ENCODE measurements at regions not wholly inside any gene's neighbourhood (a gene's known extent, or its start where the extent isn't known, plus 50 kb on each side); places are given as distances from the start of the nearest gene placed in this dataset.

GRCh38 chr12:112711507-112711906 is 80.0 kb upstream of the RPH3A start:
- TF ChIP-seq, protein P1, sequence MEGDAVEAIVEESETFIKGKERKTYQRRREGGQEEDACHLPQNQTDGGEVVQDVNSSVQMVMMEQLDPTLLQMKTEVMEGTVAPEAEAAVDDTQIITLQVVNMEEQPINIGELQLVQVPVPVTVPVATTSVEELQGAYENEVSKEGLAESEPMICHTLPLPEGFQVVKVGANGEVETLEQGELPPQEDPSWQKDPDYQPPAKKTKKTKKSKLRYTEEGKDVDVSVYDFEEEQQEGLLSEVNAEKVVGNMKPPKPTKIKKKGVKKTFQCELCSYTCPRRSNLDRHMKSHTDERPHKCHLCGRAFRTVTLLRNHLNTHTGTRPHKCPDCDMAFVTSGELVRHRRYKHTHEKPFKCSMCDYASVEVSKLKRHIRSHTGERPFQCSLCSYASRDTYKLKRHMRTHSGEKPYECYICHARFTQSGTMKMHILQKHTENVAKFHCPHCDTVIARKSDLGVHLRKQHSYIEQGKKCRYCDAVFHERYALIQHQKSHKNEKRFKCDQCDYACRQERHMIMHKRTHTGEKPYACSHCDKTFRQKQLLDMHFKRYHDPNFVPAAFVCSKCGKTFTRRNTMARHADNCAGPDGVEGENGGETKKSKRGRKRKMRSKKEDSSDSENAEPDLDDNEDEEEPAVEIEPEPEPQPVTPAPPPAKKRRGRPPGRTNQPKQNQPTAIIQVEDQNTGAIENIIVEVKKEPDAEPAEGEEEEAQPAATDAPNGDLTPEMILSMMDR (tag by site-specific recombination; IDR thresholded peaks at IDR 0.05): no peak
- TF ChIP-seq, protein P2, sequence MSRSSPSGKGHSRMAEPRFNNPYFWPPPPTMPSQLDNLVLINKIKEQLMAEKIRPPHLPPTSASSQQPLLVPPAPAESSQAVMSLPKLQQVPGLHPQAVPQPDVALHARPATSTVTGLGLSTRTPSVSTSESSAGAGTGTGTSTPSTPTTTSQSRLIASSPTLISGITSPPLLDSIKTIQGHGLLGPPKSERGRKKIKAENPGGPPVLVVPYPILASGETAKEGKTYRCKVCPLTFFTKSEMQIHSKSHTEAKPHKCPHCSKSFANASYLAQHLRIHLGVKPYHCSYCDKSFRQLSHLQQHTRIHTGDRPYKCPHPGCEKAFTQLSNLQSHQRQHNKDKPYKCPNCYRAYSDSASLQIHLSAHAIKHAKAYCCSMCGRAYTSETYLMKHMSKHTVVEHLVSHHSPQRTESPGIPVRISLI (tag by site-specific recombination; IDR thresholded peaks at IDR 0.05): no peak
- TF ChIP-seq ZNF544 (tag by site-specific recombination; IDR thresholded peaks at IDR 0.05): no peak
- no peak for TF ChIP-seq ZNF747 (tag by site-specific recombination; IDR thresholded peaks at IDR 0.05)
- no peak for TF ChIP-seq ZNF274 (IDR thresholded peaks at IDR 0.05; ENCODE audit: low read length)
- no peak for TF ChIP-seq ZNF274 (tag by site-specific recombination; IDR thresholded peaks at IDR 0.05; ENCODE audit: borderline replicate concordance)
- no peak for TF ChIP-seq EGR2 (tag by site-specific recombination; IDR thresholded peaks at IDR 0.05; ENCODE audit: low read depth)
- TF ChIP-seq SETDB1 (IDR thresholded peaks at IDR 0.05; ENCODE audit: insufficient read length, low read length): no peak
- TF ChIP-seq ZNF449 (tag by site-specific recombination; IDR thresholded peaks at IDR 0.05): no peak
- TF ChIP-seq ZNF549 (tag by site-specific recombination; IDR thresholded peaks at IDR 0.05): no peak
- TF ChIP-seq ZNF23 (tag by site-specific recombination; IDR thresholded peaks at IDR 0.05; ENCODE audit: borderline replicate concordance): no peak
- TF ChIP-seq HOXA7 (CRISPR knock-in tag; IDR thresholded peaks at IDR 0.05; ENCODE audit: borderline replicate concordance): no peak

All from HEK293 (cell line).